ENCODE measurements at regions not wholly inside any gene's neighbourhood (a gene's known extent, or its start where the extent isn't known, plus 50 kb on each side); places are given as distances from the start of the nearest gene placed in this dataset.

- DNase-seq = no peak
Measured at GRCh38 chr19:31718898-31719297, 369.7 kb upstream of the TSHZ3 start.

- no peak for DNase-seq
Measured at GRCh38 chr19:31723101-31723500, 373.9 kb upstream of the TSHZ3 start.

- no peak for DNase-seq
Measured at GRCh38 chr19:31725051-31725450, 375.8 kb upstream of the TSHZ3 start.

- DNase-seq = no peak
Measured at GRCh38 chr19:31727536-31727935, 378.3 kb upstream of the TSHZ3 start.

- no peak for DNase-seq
Measured at GRCh38 chr19:31730270-31730669, 381.0 kb upstream of the TSHZ3 start.

GRCh38 chr19:31733591-31733990 lies 384.4 kb upstream of the TSHZ3 start:
- no peak for DNase-seq

GRCh38 chr19:31742249-31742648 lies 393.0 kb upstream of the TSHZ3 start:
- no peak for DNase-seq

- DNase-seq = no peak
Measured at GRCh38 chr19:31745731-31746130, 396.5 kb upstream of the TSHZ3 start.

- no peak for DNase-seq
Measured at GRCh38 chr19:31749231-31749630, 400.0 kb upstream of the TSHZ3 start.

- no peak for DNase-seq
Measured at GRCh38 chr19:31759359-31759758, 410.1 kb upstream of the TSHZ3 start.

GRCh38 chr19:31761281-31761913 lies 412.2 kb upstream of the TSHZ3 start:
- DNase-seq = no peak

GRCh38 chr19:31770223-31770622 lies 421.0 kb upstream of the TSHZ3 start:
- no peak for DNase-seq

GRCh38 chr19:31772915-31773314 lies 423.7 kb upstream of the TSHZ3 start:
- no peak for DNase-seq

GRCh38 chr19:31781542-31781941 lies 432.3 kb upstream of the TSHZ3 start:
- DNase-seq = no peak

- DNase-seq = no peak
Measured at GRCh38 chr19:31783592-31783991, 434.4 kb upstream of the TSHZ3 start.

- no peak for DNase-seq
Measured at GRCh38 chr19:31784671-31785101, 435.4 kb upstream of the TSHZ3 start.

- no peak for DNase-seq
Measured at GRCh38 chr19:31801611-31802010, 452.4 kb upstream of the TSHZ3 start.

GRCh38 chr19:31803835-31804446 lies 454.7 kb upstream of the TSHZ3 start:
- DNase-seq = no peak

GRCh38 chr19:31804668-31805067 lies 455.4 kb upstream of the TSHZ3 start:
- no peak for DNase-seq

GRCh38 chr19:31810536-31811109 lies 461.4 kb upstream of the TSHZ3 start:
- no peak for DNase-seq

- no peak for DNase-seq
Measured at GRCh38 chr19:31817971-31818797, 468.9 kb upstream of the TSHZ3 start.

- no peak for DNase-seq
Measured at GRCh38 chr19:31818798-31819105, 469.5 kb upstream of the TSHZ3 start.

GRCh38 chr19:31819837-31820236 lies 470.6 kb upstream of the TSHZ3 start:
- no peak for DNase-seq

GRCh38 chr19:31821346-31821745 lies 472.1 kb upstream of the TSHZ3 start:
- DNase-seq = no peak

Data from DMS153 (cell line).